Esophagus squamous epithelium (tissue), 5 donors: ENCODE measurements at regions not wholly inside any gene's neighbourhood (a gene's known extent, or its start where the extent isn't known, plus 50 kb on each side); places are given as distances from the start of the nearest gene placed in this dataset.

Experiments used
- DNase-seq: peaks from one replicate; lab custom pipeline; 2025; lab: John Stamatoyannopoulos, UW
- H3K27ac ChIP-seq, 4 donors: fragments of 200-600 bp; sonication (generic); one replicate each; pipeline ENCODE4 v1.5.1; 2016 to 2019; ENCODE audit warnings: mild to moderate bottlenecking in 1 of 4
- H3K27me3 ChIP-seq, 4 donors: fragments of 200-600 bp; sonication (generic); 1 replicate in 3 of 4; 2 replicates in 1 of 4; pipeline versions ENCODE4 v1.5.1 to v1.6.0; 2017 to 2021; ENCODE audit warnings: antibody characterized with exemption in 1 of 4
- H3K36me3 ChIP-seq, 3 donors: fragments of 200-600 bp; sonication (generic); one replicate each; pipeline ENCODE4 v1.5.1; 2016 to 2019
- H3K4me1 ChIP-seq, 3 donors: fragments of 200-600 bp; sonication (generic); one replicate each; pipeline ENCODE4 v1.5.1; 2017 to 2019
- H3K4me3 ChIP-seq, 4 donors: fragments of 200-600 bp; sonication (generic); 1 replicate in 3 of 4; 2 replicates in 1 of 4; pipeline ENCODE4 v1.5.1; 2016 to 2019; ENCODE audit warnings: mild to moderate bottlenecking in 2 of 4, moderate library complexity in 1 of 4
- H3K9me3 ChIP-seq, 3 donors: fragments of 200-600 bp; sonication (generic); one replicate each; pipeline ENCODE4 v1.5.1; 2016 to 2019
- CTCF ChIP-seq, 6 experiments: fragments of 450-650 bp in 4 of 6; fragments of 200-600 bp in 2 of 6; sonication (generic) in 2 of 6; IDR thresholded peaks; one replicate each; pipeline ENCODE4 v1.5.1; 2016 to 2019; ENCODE audit warnings: antibody characterized with exemption in 6 of 6, mild to moderate bottlenecking in 4 of 6, moderate library complexity in 4 of 6
- POLR2A ChIP-seq, 4 donors: fragments of 450-650 bp; IDR thresholded peaks; one replicate each; pipeline ENCODE4 v1.6.1; 2017; ENCODE audit warnings: antibody characterized with exemption in 4 of 4, mild to moderate bottlenecking in 4 of 4, moderate library complexity in 3 of 4
- WGBS, 2 donors: methylation state at CpG; one replicate each; pipeline ENCODE4 v1.1.5; 2018; 5-methylcytosine and 5-hydroxymethylcytosine counted together
- intact Hi-C: fragments of 100-400 bp; cut with DNase I; formaldehyde crosslinking; loops from one replicate; pipeline ENCODE4 v1.15.0; 2022
- donor health status: DM: yes; HTN: yes; CAD: no.

GRCh38 chr3:181955566-181955965 lies 243.8 kb downstream of the SOX2 start:
- no peak for DNase-seq
- no peak overlapping the region for H3K4me3 ChIP-seq
- intact Hi-C loops: no loop called here
- H3K4me1 ChIP-seq: peaks cover 0 to 20% (median 0%) of the 10 kb centered on the region in 3 donors
- H3K27me3 ChIP-seq: no peaks in the 10 kb centered on the region
- TF ChIP-seq POLR2A (IDR thresholded peaks at IDR 0.05): no peak
- no peak for TF ChIP-seq CTCF (IDR thresholded peaks at IDR 0.05)
- 83 to 86% methylated on average over 2 of the region's 2 CpGs for WGBS, 2 donors
- no peaks in the 10 kb centered on the region for H3K9me3 ChIP-seq
- no peaks in the 10 kb centered on the region for H3K36me3 ChIP-seq
- H3K27ac ChIP-seq: peak overlapping the region; percentile 50 to 64 (median 58)

GRCh38 chr3:181956122-181956521 lies 244.4 kb downstream of the SOX2 start:
- no peak overlapping the region for H3K4me3 ChIP-seq
- peaks cover 0 to 20% (median 0%) of the 10 kb centered on the region in 3 donors for H3K4me1 ChIP-seq
- peak overlapping the region; percentile 50 to 64 (median 58) for H3K27ac ChIP-seq
- 37 to 85% methylated on average over 2 of the region's 5 CpGs for WGBS, 2 donors
- DNase-seq: no peak
- no peaks in the 10 kb centered on the region for H3K36me3 ChIP-seq
- H3K27me3 ChIP-seq: no peaks in the 10 kb centered on the region
- TF ChIP-seq POLR2A (IDR thresholded peaks at IDR 0.05): no peak
- TF ChIP-seq CTCF (IDR thresholded peaks at IDR 0.05): no peak
- H3K9me3 ChIP-seq: no peaks in the 10 kb centered on the region
- intact Hi-C loops: no loop called here

- no peaks in the 10 kb centered on the region for H3K4me1 ChIP-seq
- no peaks in the 10 kb centered on the region for H3K9me3 ChIP-seq
- intact Hi-C loops: no loop called here
- no peak overlapping the region for H3K4me3 ChIP-seq
- H3K27ac ChIP-seq: no peak overlapping the region
- no peaks in the 10 kb centered on the region for H3K36me3 ChIP-seq
- WGBS, 2 donors: 63 to 64% methylated on average over 4 of the region's 4 CpGs
- TF ChIP-seq POLR2A (IDR thresholded peaks at IDR 0.05): no peak
- TF ChIP-seq CTCF (IDR thresholded peaks at IDR 0.05): no peak
- no peak for DNase-seq
- no peaks in the 10 kb centered on the region for H3K27me3 ChIP-seq
These were observed 254.7 kb downstream of the SOX2 start for GRCh38 chr3:181966393-181966792.

- Histone ChIP-seq H3K4me1 (peaks cover 0 to 7% (median 0%) of the 10 kb centered on the region in 3 donors), H3K4me3 (no peak overlapping the region), H3K36me3 (no peaks in the 10 kb centered on the region), H3K9me3 (no peaks in the 10 kb centered on the region), H3K27ac (no peak overlapping the region), H3K27me3 (no peaks in the 10 kb centered on the region)
- DNase-seq: no peak
- no peak for TF ChIP-seq CTCF (IDR thresholded peaks at IDR 0.05)
- TF ChIP-seq POLR2A (IDR thresholded peaks at IDR 0.05): no peak
- WGBS, 2 donors: 82 to 89% methylated on average over 3 of the region's 3 CpGs
- intact Hi-C loops: no loop called here
These were observed 258.2 kb downstream of the SOX2 start for GRCh38 chr3:181969925-181970324.

GRCh38 chr3:181971424-181971823 lies 259.7 kb downstream of the SOX2 start:
- Histone ChIP-seq H3K9me3 (no peaks in the 10 kb centered on the region), H3K36me3 (no peaks in the 10 kb centered on the region), H3K27ac (no peak overlapping the region), H3K27me3 (no peaks in the 10 kb centered on the region), H3K4me1 (peaks cover 0 to 7% (median 0%) of the 10 kb centered on the region in 3 donors), H3K4me3 (no peak overlapping the region)
- WGBS, 2 donors: 50 to 68% methylated on average over 2 of the region's 2 CpGs
- intact Hi-C loops: no loop called here
- TF ChIP-seq POLR2A (IDR thresholded peaks at IDR 0.05) (no peak), CTCF (IDR thresholded peaks at IDR 0.05) (no peak)
- no peak for DNase-seq
